ENCODE measurements at regions not wholly inside any gene's neighbourhood (a gene's known extent, or its start where the extent isn't known, plus 50 kb on each side); places are given as distances from the start of the nearest gene placed in this dataset.

GRCh38 chr2:128556089-128556488, 237.4 kb upstream of the HS6ST1 start:
- FAIRE-seq (no peak), DNase-seq (ENCODE audit: insufficient read length, low spot score) (no peak)
- TF ChIP-seq PAX5 (IDR thresholded peaks at IDR 0.05; ENCODE audit: insufficient read depth, low read length, severe bottlenecking) (no peak), POLR2AphosphoS5 (IDR thresholded peaks at IDR 0.05; ENCODE audit: low read depth, low read length) (no peak), SPI1 (IDR thresholded peaks at IDR 0.05; ENCODE audit: low read depth, low read length) (no peak), TAF1 (IDR thresholded peaks at IDR 0.05; ENCODE audit: low read depth, low read length) (no peak), POU2F2 (IDR thresholded peaks at IDR 0.05; ENCODE audit: low read depth, low read length) (no peak), POLR2A (IDR thresholded peaks at IDR 0.05; ENCODE audit: low read depth, low read length) (no peak)

DNA sequence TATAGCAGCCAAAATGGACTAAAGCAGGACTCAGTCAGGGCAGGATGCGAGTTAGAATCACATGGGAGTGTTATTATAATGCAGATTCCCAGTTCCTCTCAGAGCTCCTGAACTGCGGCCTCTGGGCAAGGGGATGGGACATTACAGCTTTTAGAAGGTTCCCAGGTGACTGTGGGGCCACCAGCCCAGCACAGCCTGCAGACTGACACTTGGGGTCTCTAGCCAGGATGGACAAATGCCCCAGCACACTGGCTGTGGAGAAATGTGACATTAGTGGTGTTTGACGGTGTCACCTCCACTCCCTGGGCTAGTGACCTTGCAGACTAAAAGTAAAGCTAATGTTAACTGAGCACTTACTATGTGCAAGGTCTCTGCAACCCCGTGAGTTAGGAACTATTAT, 238.0 kb upstream of the HS6ST1 start:
- no peak for DNase-seq (ENCODE audit: insufficient read length, low spot score)
- FAIRE-seq = no peak
- TF ChIP-seq POLR2A (IDR thresholded peaks at IDR 0.05; ENCODE audit: low read depth, low read length) (no peak), POLR2AphosphoS5 (IDR thresholded peaks at IDR 0.05; ENCODE audit: low read depth, low read length) (no peak), POU2F2 (IDR thresholded peaks at IDR 0.05; ENCODE audit: low read depth, low read length) (no peak), TAF1 (IDR thresholded peaks at IDR 0.05; ENCODE audit: low read depth, low read length) (no peak)

GRCh38 chr2:128557069-128557468, 238.4 kb upstream of the HS6ST1 start:
- DNase-seq (ENCODE audit: insufficient read length, low spot score) = no peak
- no peak for FAIRE-seq
- TF ChIP-seq POLR2A (IDR thresholded peaks at IDR 0.05; ENCODE audit: low read depth, low read length) = no peak
- TF ChIP-seq SPI1 (IDR thresholded peaks at IDR 0.05; ENCODE audit: low read depth, low read length) = no peak
- no peak for TF ChIP-seq POU2F2 (IDR thresholded peaks at IDR 0.05; ENCODE audit: low read depth, low read length)
- no peak for TF ChIP-seq TAF1 (IDR thresholded peaks at IDR 0.05; ENCODE audit: low read depth, low read length)
- no peak for TF ChIP-seq POLR2AphosphoS5 (IDR thresholded peaks at IDR 0.05; ENCODE audit: low read depth, low read length)
- no peak for TF ChIP-seq PAX5 (IDR thresholded peaks at IDR 0.05; ENCODE audit: insufficient read depth, low read length, severe bottlenecking)

- DNase-seq (ENCODE audit: insufficient read length, low spot score) (no peak), FAIRE-seq (no peak)
- TF ChIP-seq POU2F2 (IDR thresholded peaks at IDR 0.05; ENCODE audit: low read depth, low read length) = no peak
Observed at GRCh38 chr2:128557831-128558241, 239.2 kb upstream of the HS6ST1 start.

DNA sequence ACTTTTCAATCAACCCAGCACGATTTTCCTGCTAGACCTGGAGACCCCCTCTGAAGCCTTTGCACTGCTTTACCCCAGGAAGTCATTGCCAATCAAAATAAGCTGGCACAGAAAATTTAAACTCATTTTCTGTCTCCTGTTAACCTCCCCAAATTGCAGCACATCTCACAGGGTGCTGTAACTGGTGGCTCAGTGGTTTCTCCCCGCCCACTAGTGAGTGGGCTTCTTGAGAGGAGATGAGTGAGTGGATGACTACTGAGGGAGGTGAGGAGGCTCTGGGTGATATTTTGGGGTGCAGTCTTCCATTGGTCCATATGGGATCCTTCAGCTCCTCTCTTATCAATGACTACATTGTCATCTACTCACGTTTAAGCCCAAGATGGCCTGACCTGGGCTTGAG, 239.8 kb upstream of the HS6ST1 start:
- TF ChIP-seq POLR2AphosphoS5 (IDR thresholded peaks at IDR 0.05; ENCODE audit: low read depth, low read length) = no peak
- no peak for TF ChIP-seq POU2F2 (IDR thresholded peaks at IDR 0.05; ENCODE audit: low read depth, low read length)
- no peak for TF ChIP-seq TAF1 (IDR thresholded peaks at IDR 0.05; ENCODE audit: low read depth, low read length)
- no peak for TF ChIP-seq SPI1 (IDR thresholded peaks at IDR 0.05; ENCODE audit: low read depth, low read length)
- TF ChIP-seq POLR2A (IDR thresholded peaks at IDR 0.05; ENCODE audit: low read depth, low read length) = no peak
- no peak for TF ChIP-seq PAX5 (IDR thresholded peaks at IDR 0.05; ENCODE audit: insufficient read depth, low read length, severe bottlenecking)
- no peak for DNase-seq (ENCODE audit: insufficient read length, low spot score)
- no peak for FAIRE-seq

DNA sequence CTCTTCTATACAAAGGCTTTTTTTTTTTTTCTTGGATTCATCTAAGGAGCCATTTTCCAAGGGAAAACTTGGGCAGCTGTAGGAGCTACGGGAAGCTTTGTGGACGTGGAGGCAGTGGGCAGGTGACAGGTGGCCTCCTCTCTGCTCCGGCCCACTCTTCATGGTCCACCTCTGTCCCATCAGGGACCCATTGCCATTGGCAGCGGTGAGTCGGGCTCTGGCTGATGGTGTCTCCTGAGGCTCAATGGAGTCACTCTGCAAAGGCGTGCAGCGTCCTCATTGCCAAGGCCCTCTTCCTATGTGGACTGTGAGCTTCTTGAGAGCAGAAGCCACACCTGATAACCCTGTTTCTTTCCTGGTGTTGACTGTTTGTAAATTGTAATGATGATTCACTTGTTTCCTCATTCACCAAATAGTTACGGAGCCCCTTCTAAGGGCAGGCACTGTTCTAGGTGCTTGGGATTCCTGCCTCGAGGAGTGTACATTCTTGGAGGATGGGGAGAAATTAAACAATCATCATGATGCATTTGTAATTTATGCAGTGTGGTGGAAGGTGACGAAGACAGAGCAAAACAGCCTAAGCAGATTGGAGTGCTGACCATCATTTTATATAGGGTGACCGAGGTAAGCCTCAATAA, 240.3 kb upstream of the HS6ST1 start:
- FAIRE-seq = no peak
- no peak for DNase-seq (ENCODE audit: insufficient read length, low spot score)

DNA sequence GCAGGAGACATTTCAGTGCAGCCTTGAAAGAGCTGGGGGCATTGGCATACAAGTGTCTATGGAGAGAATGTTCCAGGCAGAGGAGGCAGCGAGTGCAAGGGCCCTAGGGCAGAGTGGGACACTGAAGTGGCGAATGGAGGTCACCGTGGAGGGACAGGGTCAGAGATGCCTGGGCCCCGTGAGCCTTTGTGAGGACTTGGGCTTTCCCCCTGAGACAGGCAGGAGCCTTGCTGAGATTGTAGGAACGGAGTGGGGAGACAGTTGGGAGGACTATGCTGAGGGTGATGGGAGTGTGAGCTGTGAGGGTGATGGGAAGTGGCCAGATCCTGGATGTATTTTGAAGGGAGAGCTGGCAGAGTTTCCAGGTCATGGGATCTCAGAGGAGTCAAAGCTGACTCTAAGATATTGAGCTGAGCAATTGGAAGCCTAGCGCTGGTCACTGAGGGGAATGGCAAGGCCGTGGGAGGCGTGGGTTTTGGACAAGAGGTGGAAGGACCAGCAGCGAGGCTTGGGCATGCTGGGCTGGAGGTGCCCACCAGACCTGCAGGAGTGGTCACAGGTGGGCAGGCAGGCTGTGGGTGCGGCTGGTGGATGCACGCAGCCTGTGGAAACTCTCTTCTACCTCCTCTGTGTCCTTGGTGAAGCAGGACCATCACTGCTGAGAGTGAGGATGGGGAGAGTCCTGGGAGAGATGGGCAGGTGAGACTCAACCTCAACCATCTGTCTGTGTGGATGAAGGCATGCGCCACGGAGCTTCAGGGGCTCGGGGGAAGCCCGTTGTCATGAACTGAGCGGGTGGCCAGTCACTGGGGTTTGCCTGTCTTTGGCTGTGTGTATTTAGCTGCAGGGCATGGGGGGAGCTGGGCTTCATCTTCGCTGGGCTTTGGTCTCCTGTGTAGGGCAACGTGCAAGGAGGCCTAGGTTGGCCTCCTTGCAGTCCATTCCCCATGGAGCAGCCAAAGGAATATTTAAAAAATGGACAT, 241.2 kb upstream of the HS6ST1 start:
- TF ChIP-seq POLR2AphosphoS5 (IDR thresholded peaks at IDR 0.05; ENCODE audit: low read depth, low read length) (no peak), POLR2A (IDR thresholded peaks at IDR 0.05; ENCODE audit: low read depth, low read length) (no peak), TAF1 (IDR thresholded peaks at IDR 0.05; ENCODE audit: low read depth, low read length) (no peak), PAX5 (IDR thresholded peaks at IDR 0.05; ENCODE audit: insufficient read depth, low read length, severe bottlenecking) (no peak), SPI1 (IDR thresholded peaks at IDR 0.05; ENCODE audit: low read depth, low read length) (no peak), POU2F2 (IDR thresholded peaks at IDR 0.05; ENCODE audit: low read depth, low read length) (no peak)
- no peak for DNase-seq (ENCODE audit: insufficient read length, low spot score)
- FAIRE-seq = no peak

More for the DNA sequence above, 240.3 kb upstream of the HS6ST1 start:
- TF ChIP-seq POLR2A (IDR thresholded peaks at IDR 0.05; ENCODE audit: low read depth, low read length) (no peak), POU2F2 (IDR thresholded peaks at IDR 0.05; ENCODE audit: low read depth, low read length) (no peak), TAF1 (IDR thresholded peaks at IDR 0.05; ENCODE audit: low read depth, low read length) (no peak), PAX5 (IDR thresholded peaks at IDR 0.05; ENCODE audit: insufficient read depth, low read length, severe bottlenecking) (no peak), POLR2AphosphoS5 (IDR thresholded peaks at IDR 0.05; ENCODE audit: low read depth, low read length) (no peak), SPI1 (IDR thresholded peaks at IDR 0.05; ENCODE audit: low read depth, low read length) (no peak)

DNA sequence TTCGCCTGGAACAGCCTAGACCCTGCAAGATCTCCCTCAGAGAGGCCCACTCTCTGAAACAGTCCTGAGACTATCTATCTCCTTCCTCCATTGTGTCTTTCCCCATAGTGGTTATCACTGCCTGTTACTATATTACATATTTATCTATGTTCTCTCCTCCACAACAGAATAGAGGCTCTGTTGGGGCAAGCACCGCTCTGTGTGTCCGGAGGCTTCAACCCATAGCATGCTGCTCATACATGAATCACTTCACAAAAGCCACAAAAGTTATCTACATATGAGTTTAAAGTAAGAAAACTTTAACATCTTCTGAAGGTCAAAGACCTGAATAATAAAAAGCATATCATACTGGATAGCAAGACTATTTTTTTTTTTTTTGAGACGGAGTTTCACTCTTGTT, 242.1 kb upstream of the HS6ST1 start:
- no peak for FAIRE-seq
- TF ChIP-seq POU2F2 (IDR thresholded peaks at IDR 0.05; ENCODE audit: low read depth, low read length) (no peak), POLR2A (IDR thresholded peaks at IDR 0.05; ENCODE audit: low read depth, low read length) (no peak), POLR2AphosphoS5 (IDR thresholded peaks at IDR 0.05; ENCODE audit: low read depth, low read length) (no peak), TAF1 (IDR thresholded peaks at IDR 0.05; ENCODE audit: low read depth, low read length) (no peak), PAX5 (IDR thresholded peaks at IDR 0.05; ENCODE audit: insufficient read depth, low read length, severe bottlenecking) (no peak), SPI1 (IDR thresholded peaks at IDR 0.05; ENCODE audit: low read depth, low read length) (no peak)
- no peak for DNase-seq (ENCODE audit: insufficient read length, low spot score)

DNA sequence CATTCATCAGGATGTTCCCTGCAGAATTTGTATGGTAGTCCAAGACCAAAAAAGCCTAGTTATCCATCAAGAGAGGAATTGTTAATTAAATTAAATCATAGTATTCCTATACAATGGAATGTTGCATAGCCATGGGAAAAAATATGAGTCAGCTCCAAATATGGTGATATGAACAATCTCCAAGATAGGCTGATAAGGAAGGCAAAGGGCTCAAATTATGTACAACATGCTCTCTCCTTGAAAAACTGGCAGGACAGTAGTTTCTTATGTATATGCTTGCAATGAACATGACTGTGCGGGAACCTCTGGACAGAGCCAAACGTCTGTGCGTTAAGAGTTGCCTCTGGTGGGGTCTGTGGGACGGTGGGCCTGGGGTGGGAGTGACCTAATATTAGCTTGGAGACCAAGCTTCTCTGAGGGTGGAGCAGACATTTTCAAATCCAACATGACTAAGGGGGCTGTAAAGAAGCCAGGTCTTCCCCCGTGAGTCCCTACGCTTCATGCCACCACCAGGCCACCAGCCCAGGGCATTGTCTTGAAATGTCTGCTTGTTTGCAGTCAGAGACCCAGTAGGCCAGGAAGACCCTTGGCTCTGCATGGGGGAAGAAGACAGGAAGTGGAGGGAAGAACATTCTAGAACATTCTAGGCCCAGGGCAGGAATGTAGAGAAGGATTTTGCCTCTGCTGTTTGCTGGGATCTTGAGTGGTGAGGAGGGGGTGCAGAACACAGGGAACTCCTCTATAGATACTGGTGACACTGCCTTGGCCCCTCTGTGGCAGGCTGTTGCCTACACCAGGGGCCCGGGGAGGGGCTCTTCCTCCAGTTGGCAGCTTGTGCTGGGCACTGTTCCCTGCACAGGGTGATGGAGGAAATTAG, 244.0 kb upstream of the HS6ST1 start:
- TF ChIP-seq PAX5 (IDR thresholded peaks at IDR 0.05; ENCODE audit: insufficient read depth, low read length, severe bottlenecking) (no peak), POLR2A (IDR thresholded peaks at IDR 0.05; ENCODE audit: low read depth, low read length) (no peak), SPI1 (IDR thresholded peaks at IDR 0.05; ENCODE audit: low read depth, low read length) (no peak)
- DNase-seq (ENCODE audit: insufficient read length, low spot score) (no peak), FAIRE-seq (no peak)
